Choroid plexus epithelial cell (primary cell): ENCODE measurements at regions not wholly inside any gene's neighbourhood (a gene's known extent, or its start where the extent isn't known, plus 50 kb on each side); places are given as distances from the start of the nearest gene placed in this dataset.

ENCODE experiments used
- DNase-seq: peaks from one replicate; pipeline ENCODE4 v3.0.0-alpha.2; 2010; ENCODE audit warnings: low read depth
- H3K4me3 ChIP-seq: 2 replicates; pipeline ENCODE4 v1.5.1; 2011; ENCODE audit warnings: low read depth, mild to moderate bottlenecking, control low read depth, low read length, moderate library complexity
- TF ChIP-seq, protein P1 (sequence below): conservative IDR thresholded peaks from 2 replicates; pipeline ENCODE4 v1.5.1; 2011; ENCODE audit warnings: low read depth, mild to moderate bottlenecking, control low read depth, inconsistent platforms, low read length, moderate library complexity

- H3K4me3 ChIP-seq, result no peak overlapping the region
- DNase-seq, result no peak
- TF ChIP-seq, protein P1, sequence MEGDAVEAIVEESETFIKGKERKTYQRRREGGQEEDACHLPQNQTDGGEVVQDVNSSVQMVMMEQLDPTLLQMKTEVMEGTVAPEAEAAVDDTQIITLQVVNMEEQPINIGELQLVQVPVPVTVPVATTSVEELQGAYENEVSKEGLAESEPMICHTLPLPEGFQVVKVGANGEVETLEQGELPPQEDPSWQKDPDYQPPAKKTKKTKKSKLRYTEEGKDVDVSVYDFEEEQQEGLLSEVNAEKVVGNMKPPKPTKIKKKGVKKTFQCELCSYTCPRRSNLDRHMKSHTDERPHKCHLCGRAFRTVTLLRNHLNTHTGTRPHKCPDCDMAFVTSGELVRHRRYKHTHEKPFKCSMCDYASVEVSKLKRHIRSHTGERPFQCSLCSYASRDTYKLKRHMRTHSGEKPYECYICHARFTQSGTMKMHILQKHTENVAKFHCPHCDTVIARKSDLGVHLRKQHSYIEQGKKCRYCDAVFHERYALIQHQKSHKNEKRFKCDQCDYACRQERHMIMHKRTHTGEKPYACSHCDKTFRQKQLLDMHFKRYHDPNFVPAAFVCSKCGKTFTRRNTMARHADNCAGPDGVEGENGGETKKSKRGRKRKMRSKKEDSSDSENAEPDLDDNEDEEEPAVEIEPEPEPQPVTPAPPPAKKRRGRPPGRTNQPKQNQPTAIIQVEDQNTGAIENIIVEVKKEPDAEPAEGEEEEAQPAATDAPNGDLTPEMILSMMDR, result no peak
Observed at GRCh38 chr15:35888815-35889214, 342.9 kb upstream of the DPH6 start.

- TF ChIP-seq, protein P1, result no peak
- H3K4me3 ChIP-seq, result no peak overlapping the region
- DNase-seq, result peak; percentile 21
Observed at GRCh38 chr15:35907511-35907910, 361.5 kb upstream of the DPH6 start.

GRCh38 chr15:35909414-35909813 is 363.4 kb upstream of the DPH6 start:
- no peak overlapping the region for H3K4me3 ChIP-seq
- DNase-seq, result no peak
- TF ChIP-seq, protein P1, result no peak

GRCh38 chr15:35910227-35910626 is 364.3 kb upstream of the DPH6 start:
- TF ChIP-seq, protein P1, result no peak
- no peak overlapping the region for H3K4me3 ChIP-seq
- DNase-seq, result no peak

- TF ChIP-seq, protein P1, result no peak
Observed at GRCh38 chr15:35911052-35911777, 365.2 kb upstream of the DPH6 start.

DNA sequence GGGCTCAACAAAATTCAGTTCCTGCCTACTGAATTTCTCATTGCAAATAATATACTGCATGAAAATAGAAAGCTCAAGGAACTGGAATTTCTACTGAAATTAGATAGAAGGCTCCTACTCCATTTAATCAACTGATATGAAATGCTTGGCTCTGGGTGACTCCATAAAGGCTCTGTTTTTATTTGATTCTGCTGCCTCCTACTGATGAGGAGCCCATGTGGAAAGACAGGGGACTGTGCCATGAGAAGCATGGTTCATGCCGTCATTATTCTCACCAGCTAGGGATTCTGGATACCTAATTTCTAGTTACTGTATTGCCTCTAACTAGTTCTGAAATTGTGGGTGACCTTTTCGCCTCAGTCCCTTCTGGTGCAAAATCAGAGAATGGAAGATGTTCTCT is 366.2 kb upstream of the DPH6 start:
- peak; percentile 64 for DNase-seq
- H3K4me3 ChIP-seq, result no peak overlapping the region
- TF ChIP-seq, protein P1, result peak; percentile 69

More at GRCh38 chr15:35911052-35911777, 365.2 kb upstream of the DPH6 start:
- H3K4me3 ChIP-seq, result no peak overlapping the region
- DNase-seq, result no peak

DNA sequence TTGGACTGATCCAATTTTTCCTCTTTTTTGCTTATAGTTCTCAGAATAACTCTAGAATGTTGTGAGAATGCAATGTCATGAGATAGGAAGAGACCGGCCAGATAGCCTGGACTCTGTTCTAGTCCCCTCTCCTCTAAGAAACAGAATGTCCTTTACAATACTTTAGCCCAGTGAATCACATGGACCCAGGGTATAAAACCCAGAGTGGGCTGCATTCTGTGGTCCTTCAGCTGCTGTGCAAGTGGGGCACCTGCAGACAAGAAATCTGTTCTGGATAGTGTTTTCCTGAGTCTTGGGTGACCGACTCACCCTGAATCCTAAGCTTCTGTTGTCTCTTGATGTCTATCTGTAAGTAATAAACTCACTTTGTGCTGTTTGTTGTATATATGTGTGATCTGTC is 368.6 kb upstream of the DPH6 start:
- DNase-seq, result no peak
- TF ChIP-seq, protein P1, result no peak
- H3K4me3 ChIP-seq, result no peak overlapping the region
